GM12891 (cell line): ENCODE measurements at regions not wholly inside any gene's neighbourhood (a gene's known extent, or its start where the extent isn't known, plus 50 kb on each side); places are given as distances from the start of the nearest gene placed in this dataset.

Experiments used
- POLR2A ChIP-seq: IDR thresholded peaks from 2 replicates; pipeline ENCODE4 v1.6.1; 2011; ENCODE audit warnings: low read depth, low read length, control low read depth
- POLR2AphosphoS5 ChIP-seq: IDR thresholded peaks from 2 replicates; pipeline ENCODE4 v1.6.1; 2011; ENCODE audit warnings: low read depth, low read length, control low read depth

DNA sequence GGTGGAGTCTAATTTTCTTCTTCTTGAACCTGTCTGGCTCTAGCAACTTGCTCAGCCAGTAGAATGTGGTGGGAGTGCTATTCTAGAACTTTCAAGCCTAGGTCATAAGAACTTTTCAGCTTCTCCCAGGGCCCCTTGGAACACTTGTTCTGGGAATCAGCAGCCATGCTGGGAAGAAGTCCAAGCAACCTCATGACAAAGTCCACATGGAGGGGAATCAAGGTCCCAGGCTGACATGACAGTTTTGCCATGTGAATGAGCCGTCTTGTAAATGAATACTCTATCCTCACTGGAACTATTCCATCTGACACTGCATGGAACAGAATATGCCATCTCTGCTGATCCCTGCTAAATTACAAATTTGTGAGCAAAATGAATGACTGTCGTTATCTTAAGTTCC is 214.2 kb upstream of the TBX3 start:
- TF ChIP-seq POLR2A = no peak
- no peak for TF ChIP-seq POLR2AphosphoS5
